ENCODE measurements at regions not wholly inside any gene's neighbourhood (a gene's known extent, or its start where the extent isn't known, plus 50 kb on each side); places are given as distances from the start of the nearest gene placed in this dataset.
"Not testable (repeated sequence)": the region's sequence is repeated elsewhere in the genome, so short reads cannot be mapped to it uniquely, and the experiment has no call there.

DNA sequence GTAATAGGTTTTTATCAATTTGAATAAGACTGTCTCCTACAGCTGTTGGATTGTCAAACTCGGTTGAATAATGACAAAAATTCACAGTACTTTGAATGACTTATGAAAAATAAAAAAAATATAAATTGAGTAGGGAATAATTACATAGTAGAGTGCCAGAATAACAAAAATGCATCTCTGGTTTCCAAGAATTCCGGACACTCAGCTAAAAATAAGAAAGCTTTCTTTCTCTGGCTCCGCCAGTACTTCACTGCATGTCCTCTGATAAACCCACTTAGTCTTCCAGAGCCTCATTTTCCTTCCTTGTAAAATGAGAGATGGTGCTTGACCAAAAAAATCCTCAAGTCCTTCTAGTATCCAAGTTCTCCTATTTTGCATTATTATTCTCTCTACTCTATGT, 374.6 kb upstream of the LUZP2 start:
- DNase-seq = no peak

GRCh38 chr11:24124876-24125275, 372.0 kb upstream of the LUZP2 start:
- no peak for DNase-seq

DNA sequence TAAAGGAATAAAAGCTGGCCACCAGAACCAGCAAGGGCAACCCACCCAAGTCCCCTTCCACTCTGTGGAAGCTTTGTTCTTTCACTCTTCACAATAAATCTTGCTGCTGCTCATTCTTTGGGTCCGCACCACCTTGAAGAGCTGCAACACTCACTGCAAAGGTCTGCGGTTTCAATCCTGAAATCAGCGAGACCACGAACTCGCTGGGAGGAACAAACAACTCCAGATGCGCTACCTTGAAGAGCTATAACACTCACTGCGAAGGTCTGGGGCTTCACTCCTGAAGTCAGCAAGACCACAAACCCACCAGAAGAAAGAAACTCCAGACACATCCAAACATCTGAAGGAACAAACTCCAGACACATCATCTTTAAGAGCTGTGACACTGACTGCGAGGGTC, 365.2 kb upstream of the LUZP2 start:
- DNase-seq = no peak

DNA sequence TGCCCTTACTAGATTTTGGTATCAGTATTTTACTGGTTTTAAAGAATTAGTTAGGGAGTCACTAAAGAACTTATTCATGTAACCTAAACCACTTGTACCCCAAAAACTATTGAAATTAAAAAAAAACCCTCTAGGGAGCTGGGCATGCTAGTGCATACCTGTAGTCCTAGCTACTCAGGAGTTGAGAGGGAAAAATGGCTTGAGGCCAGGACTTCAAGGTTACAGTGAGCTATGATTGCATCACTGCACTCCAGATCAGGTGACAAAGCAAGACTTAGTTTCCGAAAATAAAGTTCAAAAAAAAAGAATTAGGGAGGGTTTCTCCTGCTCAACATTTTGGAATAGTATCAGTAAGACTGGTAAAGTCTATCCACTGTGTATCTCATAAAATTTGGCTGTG, 364.4 kb upstream of the LUZP2 start:
- no peak for DNase-seq

DNA sequence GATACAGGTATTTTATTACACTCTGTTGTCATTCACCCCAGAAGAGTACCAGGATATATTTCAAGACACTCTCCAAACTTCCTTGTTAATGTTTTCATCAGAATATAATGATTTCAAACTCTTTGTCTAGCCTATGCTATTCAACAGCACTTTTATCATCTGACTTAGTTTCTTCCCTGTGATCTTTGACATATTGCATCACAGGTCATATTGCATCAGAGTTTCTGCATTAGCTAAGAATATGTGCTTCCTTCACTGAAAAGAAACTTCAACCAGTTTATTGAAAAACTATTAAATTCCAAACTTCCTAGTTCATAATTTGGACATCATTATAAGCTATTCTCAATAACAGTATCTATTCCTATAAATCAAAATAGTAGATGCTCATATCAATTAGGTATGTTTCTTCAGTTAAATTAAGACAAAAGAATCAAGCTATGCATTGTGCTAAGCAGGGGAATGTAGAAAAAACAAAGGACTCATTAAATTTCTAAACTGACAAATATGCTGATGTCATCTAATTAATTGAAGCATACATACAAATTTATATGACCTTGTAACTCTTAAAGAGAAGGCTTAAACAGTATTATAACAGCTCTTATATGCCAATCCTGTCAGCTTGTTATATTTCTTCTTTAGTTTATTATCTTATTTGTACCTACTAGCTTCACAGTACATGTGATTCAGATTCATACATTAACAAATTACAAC, 361.8 kb upstream of the LUZP2 start:
- DNase-seq = no peak

GRCh38 chr11:24142062-24142461, 354.8 kb upstream of the LUZP2 start:
- DNase-seq = no peak

DNA sequence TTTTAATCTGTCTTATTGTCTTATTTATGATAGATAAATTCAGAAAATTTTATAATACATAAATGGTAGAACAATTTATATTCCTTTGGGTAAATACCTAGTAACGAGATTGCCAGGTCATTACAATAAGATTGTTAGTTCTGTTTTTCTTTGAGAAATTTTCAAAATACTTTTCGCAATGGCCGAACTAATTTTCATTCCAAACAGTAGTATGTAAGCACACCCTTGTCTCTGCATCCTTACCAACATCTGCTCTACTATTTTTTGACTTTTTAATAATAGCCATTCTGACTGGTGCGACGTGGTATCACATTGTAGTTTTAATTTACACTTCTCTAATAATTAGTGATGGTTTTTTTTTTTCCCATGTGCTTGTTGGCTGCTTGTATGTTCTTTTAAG, 351.4 kb upstream of the LUZP2 start:
- no peak for DNase-seq

GRCh38 chr11:24153337-24153736, 343.5 kb upstream of the LUZP2 start:
- DNase-seq = no peak

DNA sequence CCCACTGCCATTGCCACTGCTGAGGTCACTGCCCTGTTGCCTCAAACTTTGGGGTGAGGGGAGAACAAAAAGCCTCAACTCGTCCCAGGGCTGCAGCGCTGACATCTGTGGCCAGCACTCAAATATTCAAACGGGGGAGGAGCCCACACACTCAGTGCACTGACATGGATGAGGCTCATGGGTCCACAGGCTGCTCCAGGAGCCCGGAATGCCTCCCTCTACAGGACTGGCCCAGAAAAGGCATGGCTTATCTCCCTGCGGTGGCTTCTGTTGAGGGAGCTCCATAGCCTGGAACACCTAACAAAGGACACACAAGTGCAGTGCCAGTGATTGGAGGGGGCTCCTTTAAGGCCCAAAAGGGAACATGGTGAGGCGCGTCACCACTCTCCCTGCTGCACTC, 341.1 kb upstream of the LUZP2 start:
- DNase-seq = no peak

DNA sequence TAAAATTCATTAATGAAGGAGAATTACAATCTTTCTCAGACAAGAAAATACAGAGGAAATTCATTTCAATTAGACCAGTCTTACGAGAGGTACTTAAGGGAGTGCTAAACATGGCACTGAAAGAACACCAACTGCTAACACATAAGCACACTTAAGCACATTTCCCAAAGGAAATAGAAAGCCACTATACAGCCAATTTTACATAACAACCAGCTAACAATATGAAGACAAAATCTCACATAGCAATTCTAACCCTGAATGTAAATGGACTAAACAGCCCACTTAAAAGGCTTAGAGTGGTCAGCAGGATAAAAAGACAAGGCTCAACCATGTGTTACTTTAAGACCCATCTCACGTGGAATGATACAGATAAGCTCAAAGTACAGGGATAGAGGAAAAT, 339.5 kb upstream of the LUZP2 start:
- no peak for DNase-seq

DNA sequence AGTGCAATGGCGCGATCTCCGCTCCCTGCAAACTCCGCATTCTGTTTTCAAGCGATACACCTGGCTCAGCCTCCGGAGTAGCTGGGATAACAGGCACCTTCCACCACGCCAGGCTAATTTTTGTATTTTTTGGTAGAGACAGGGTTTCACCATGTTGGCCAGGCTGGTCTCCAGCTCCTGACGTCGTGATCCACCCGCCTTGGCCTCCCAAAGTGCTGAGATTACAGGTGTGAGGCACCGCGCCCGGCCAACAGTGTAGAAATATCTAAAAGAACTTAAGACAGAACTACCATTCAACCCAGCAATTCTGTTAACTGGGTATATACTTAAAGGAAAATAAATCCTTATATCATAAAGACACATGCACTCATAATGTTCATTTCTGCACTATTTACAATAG, 335.3 kb upstream of the LUZP2 start:
- DNase-seq = no peak

GRCh38 chr11:24163146-24163545, 333.7 kb upstream of the LUZP2 start:
- DNase-seq = no peak

DNA sequence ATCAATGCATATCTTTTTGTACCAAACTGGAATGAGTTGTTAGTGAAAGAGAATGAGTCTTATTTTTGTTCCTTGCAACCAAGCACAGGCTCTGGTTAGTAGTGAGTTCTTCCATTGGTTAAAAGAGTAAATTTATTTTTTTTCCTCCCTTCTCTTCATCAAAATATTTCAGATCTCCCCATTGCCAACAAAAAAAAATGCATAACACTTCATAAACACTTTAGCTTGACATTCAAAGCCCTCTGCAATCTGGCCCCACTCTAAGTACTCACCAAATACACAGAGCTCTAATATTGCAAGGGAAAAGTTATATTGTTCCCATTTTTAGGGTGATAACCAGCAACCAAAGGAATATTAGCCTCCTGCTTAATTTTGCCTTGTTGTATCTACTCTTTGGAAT, 333.0 kb upstream of the LUZP2 start:
- no peak for DNase-seq

DNA sequence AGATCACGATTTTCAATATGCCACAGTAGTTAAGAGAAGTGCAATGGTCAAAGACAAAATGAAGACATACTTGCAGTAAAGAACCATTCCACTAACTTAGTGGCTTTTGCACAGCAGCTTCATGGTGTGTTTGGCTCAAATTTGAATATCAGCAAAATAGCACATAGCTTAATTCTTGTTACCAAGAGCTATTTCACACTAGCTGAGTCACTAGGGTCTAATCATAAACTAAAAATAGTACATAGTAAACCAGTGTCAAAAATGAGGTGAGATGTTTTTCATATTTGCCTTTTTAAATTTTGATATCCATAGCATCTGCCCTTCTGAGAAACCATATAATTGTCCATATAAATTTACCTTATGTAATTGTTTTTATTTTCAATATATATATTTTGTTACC, 325.0 kb upstream of the LUZP2 start:
- DNase-seq = no peak

DNA sequence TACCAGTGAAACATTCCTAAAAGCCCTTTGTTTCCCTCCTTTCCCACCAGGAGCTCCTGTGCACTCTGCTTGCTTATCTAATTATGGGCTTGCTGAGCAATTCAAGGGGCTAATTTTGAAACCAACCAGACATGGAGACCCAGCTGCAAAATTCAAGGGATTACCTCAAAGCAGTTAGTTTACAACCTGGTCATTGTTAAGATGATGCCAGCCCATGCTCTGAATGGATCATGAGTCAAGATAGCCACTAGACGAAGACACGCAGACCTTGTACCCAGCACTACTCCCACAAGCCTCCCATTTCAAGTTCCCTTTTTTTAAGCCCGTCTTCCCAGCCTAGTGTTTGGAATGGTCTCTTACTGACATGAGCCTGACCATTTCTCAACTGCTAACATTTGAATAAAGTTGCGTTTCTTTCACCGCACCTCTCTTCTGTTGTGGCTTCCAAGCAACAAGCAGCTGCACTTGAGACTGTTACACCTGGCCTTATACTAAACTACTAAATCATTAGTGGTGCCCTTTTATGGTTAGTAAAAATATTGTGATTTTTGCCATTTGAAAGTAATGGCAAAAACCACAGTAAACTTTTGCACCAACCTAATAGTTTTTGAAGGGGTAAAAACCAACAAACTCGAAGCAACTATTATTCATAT, 315.3 kb upstream of the LUZP2 start:
- DNase-seq = no peak

DNA sequence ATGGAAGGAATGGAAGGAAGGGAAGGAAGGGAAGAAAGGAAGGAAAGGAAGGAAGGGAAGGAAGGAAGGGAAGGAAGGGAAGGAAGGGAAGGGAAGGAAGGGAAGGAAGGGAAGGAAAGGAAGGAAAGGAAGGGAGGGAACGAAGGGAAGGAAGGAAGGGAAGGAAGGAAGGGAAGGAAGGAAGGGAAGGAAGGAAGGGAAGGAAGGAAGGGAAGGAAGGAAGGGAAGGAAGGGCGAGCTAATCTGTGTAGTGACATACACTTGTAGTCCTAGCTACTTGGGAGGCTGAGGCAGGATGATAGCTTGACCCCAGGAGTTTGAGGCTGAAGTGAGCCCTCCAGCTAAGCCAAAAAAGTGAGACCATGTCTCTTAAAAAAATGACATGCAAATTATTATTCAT, 311.3 kb upstream of the LUZP2 start:
- not testable (repeated sequence) for DNase-seq

DNA sequence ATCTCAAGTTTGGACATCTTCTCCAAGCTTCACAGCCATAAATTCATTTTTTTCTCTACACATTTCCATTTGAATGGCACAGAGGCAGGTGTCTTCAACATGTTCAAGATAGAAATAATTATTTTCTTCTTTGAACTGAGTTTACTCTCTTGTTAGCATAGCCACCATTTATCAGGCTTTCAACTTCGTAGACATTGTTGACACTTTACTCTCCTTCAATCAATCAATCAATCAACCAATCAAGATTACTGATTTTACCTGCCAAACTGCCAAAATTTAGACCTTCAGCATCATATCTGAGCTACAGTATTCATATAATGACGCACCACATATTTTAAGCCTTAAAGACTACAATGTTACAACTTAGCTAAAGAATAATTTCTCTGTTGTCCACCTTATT, 300.1 kb upstream of the LUZP2 start:
- no peak for DNase-seq

DNA sequence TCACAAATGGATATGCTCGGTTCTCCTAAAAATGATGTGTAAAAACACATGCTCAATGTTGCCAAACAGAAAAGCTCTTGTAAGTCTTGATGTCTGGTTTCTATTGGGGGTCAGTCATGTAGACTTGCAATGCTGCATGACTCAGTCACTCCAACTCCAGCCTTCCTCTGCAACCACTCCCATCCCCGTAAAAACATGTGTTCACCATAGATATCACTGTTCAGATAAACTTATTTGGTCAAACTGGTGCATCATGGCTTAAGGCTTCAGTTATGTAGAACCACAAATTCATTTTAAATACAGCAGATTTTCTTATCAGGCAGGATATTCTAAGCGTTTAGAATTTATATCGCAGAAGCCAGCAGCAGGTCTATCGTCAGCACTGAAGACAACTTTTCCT, 298.4 kb upstream of the LUZP2 start:
- DNase-seq = no peak

DNA sequence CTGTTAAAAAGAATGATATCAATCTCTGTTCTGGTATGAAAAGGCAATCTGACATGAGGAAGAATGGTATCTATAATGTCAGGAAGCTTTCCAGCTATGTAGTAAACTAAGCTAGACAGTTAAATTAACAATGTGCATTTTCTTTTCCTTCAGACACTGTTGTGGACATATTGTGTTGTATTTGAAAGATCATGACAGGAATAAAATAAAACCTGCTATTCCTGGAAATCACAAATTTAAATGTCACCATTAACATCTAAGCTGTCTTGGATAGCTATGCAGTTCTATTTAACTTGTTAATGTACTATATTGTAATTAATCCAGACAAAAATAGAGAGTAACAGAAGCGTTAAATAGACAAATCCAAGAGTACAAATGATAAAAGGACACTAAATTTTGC, 297.4 kb upstream of the LUZP2 start:
- no peak for DNase-seq

- no peak for DNase-seq
These were observed 290.8 kb upstream of the LUZP2 start for GRCh38 chr11:24206030-24206429.

GRCh38 chr11:24206511-24206910, 290.3 kb upstream of the LUZP2 start:
- DNase-seq = no peak

- no peak for DNase-seq
These were observed 280.4 kb upstream of the LUZP2 start for GRCh38 chr11:24216488-24216887.

- DNase-seq = not testable (repeated sequence)
These were observed 279.5 kb upstream of the LUZP2 start for GRCh38 chr11:24217319-24217718.

DNA sequence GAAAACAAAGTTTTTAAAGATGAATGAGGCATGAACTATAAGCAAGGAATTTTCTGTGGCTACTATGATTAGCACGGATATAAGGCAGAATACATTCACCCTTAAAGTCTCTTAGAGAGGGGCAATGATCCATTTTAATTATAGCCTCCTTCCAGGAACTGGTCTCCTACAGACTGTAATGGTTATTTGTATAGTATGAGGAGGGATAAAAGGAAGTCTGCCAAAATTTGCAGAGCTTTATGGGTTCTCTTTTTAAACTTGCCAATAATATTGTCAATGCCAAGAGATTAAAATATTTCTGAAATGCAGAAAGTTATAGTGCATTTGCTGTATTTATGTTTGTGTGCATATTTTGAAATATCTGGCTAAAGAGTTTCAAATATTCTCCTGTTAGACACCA, 271.4 kb upstream of the LUZP2 start:
- DNase-seq = no peak

GRCh38 chr11:24226606-24227005, 270.2 kb upstream of the LUZP2 start:
- no peak for DNase-seq

All from hippocampal formation (tissue), 2 donors.